ENCODE measurements at regions not wholly inside any gene's neighbourhood (a gene's known extent, or its start where the extent isn't known, plus 50 kb on each side); places are given as distances from the start of the nearest gene placed in this dataset.

DNA sequence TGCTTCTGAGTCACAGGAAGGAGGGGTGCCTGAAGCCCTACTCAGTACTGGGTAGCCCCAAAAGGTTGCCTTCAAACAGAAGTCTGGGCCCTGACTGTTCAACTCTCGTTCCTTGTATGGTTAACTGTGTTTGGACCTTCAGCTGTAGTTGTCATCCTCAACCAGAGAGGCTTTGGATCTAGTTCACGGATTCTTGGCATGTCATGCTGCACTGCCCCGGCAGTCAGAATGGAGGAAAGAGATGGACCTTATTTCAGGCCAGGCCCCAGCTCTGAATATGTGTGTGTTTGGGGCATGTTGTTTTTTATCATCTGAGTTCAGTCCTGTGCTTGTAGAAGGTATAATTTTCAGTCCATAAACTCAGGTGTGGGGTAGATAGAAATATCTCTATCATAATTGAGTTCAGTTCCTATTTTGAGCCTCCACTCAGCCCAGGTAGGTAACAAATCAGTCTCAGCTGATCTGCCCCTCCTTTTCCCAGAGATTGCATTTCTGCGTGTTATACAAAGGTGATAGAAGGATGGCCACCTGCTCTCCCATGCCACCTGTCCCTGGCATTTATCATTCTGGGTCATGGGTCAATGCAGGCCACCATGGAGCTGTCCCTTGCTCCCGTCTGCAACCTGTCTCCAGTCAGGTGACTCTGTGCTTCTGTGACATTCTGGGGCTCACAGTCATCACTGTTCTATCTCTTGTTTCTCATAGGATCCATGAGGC is 127.5 kb upstream of the CPEB4 start:
- no peak for TF ChIP-seq TEAD4 (IDR thresholded peaks at IDR 0.05)
- TF ChIP-seq YY1 (IDR thresholded peaks at IDR 0.05; ENCODE audit: low read depth), result no peak
- no peak for TF ChIP-seq TAF1 (IDR thresholded peaks at IDR 0.05; ENCODE audit: low read depth)
- TF ChIP-seq NFIC (IDR thresholded peaks at IDR 0.05), result no peak
- TF ChIP-seq ZBTB7A (IDR thresholded peaks at IDR 0.05; ENCODE audit: low read depth), result no peak
- TF ChIP-seq EP300 (IDR thresholded peaks at IDR 0.05; ENCODE audit: borderline replicate concordance), result no peak
- TF ChIP-seq CEBPB (IDR thresholded peaks at IDR 0.05), result no peak
- TF ChIP-seq EGR1 (IDR thresholded peaks at IDR 0.05), result no peak
- no peak for TF ChIP-seq CREB1 (IDR thresholded peaks at IDR 0.05; ENCODE audit: low read depth)
- TF ChIP-seq, protein P1, sequence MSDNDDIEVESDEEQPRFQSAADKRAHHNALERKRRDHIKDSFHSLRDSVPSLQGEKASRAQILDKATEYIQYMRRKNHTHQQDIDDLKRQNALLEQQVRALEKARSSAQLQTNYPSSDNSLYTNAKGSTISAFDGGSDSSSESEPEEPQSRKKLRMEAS (IDR thresholded peaks at IDR 0.05), result no peak
- TF ChIP-seq RAD21 (IDR thresholded peaks at IDR 0.05; ENCODE audit: low read depth), result no peak
- TF ChIP-seq TCF12 (IDR thresholded peaks at IDR 0.05; ENCODE audit: low read depth), result no peak
- TF ChIP-seq, protein P2, sequence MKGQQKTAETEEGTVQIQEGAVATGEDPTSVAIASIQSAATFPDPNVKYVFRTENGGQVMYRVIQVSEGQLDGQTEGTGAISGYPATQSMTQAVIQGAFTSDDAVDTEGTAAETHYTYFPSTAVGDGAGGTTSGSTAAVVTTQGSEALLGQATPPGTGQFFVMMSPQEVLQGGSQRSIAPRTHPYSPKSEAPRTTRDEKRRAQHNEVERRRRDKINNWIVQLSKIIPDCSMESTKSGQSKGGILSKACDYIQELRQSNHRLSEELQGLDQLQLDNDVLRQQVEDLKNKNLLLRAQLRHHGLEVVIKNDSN (IDR thresholded peaks at IDR 0.05), result no peak
- TF ChIP-seq, protein P3, sequence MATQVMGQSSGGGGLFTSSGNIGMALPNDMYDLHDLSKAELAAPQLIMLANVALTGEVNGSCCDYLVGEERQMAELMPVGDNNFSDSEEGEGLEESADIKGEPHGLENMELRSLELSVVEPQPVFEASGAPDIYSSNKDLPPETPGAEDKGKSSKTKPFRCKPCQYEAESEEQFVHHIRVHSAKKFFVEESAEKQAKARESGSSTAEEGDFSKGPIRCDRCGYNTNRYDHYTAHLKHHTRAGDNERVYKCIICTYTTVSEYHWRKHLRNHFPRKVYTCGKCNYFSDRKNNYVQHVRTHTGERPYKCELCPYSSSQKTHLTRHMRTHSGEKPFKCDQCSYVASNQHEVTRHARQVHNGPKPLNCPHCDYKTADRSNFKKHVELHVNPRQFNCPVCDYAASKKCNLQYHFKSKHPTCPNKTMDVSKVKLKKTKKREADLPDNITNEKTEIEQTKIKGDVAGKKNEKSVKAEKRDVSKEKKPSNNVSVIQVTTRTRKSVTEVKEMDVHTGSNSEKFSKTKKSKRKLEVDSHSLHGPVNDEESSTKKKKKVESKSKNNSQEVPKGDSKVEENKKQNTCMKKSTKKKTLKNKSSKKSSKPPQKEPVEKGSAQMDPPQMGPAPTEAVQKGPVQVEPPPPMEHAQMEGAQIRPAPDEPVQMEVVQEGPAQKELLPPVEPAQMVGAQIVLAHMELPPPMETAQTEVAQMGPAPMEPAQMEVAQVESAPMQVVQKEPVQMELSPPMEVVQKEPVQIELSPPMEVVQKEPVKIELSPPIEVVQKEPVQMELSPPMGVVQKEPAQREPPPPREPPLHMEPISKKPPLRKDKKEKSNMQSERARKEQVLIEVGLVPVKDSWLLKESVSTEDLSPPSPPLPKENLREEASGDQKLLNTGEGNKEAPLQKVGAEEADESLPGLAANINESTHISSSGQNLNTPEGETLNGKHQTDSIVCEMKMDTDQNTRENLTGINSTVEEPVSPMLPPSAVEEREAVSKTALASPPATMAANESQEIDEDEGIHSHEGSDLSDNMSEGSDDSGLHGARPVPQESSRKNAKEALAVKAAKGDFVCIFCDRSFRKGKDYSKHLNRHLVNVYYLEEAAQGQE (IDR thresholded peaks at IDR 0.05; ENCODE audit: low read depth), result no peak
- TF ChIP-seq FOXM1 (IDR thresholded peaks at IDR 0.05; ENCODE audit: borderline replicate concordance, low read depth), result no peak

DNA sequence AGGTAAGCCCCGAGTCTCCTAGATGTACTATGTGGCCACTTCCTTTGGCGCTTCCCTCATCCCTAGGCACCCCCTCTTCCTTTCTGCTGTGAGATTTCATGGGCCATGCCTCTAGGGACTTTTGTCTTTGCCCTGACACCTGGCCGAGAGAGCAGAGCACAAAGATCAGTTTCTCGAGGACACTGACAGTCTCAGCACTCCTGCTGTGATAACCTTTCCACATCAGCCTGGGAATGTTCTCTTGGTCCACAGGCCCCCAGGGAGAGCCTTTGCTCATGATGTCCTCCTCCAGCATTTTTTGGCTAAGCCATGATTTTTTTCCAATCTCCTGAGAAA is 127.0 kb upstream of the CPEB4 start:
- TF ChIP-seq YY1 (IDR thresholded peaks at IDR 0.05; ENCODE audit: low read depth), result no peak
- no peak for TF ChIP-seq RAD21 (IDR thresholded peaks at IDR 0.05; ENCODE audit: low read depth)
- TF ChIP-seq CREB1 (IDR thresholded peaks at IDR 0.05; ENCODE audit: low read depth), result no peak
- TF ChIP-seq TCF12 (IDR thresholded peaks at IDR 0.05; ENCODE audit: low read depth), result no peak
- no peak for TF ChIP-seq TAF1 (IDR thresholded peaks at IDR 0.05; ENCODE audit: low read depth)
- no peak for TF ChIP-seq FOXM1 (IDR thresholded peaks at IDR 0.05; ENCODE audit: borderline replicate concordance, low read depth)
- no peak for TF ChIP-seq EGR1 (IDR thresholded peaks at IDR 0.05)
- no peak for TF ChIP-seq CEBPB (IDR thresholded peaks at IDR 0.05)
- TF ChIP-seq TEAD4 (IDR thresholded peaks at IDR 0.05), result no peak

DNA sequence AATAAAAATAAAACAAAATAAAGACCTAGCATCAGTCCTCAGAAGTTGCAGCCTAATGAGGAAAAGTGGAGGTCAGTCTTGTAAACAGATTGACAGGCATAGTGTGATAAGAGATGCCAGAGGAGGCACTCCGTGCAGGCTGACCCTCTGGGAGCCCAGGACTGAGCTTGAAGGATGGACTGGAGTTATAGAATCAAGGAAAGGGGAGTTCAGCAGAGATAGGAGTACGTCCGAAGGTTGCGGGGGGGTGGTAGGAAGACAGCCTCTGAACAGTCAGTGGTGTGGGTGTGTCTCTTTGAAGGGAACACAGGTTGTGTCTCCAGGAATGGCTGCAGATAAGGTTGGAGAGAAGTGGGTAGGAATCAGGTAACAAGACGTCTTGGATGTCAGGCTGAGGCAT is 126.1 kb upstream of the CPEB4 start:
- TF ChIP-seq NFIC (IDR thresholded peaks at IDR 0.05), result no peak
- TF ChIP-seq TCF12 (IDR thresholded peaks at IDR 0.05; ENCODE audit: low read depth), result no peak
- TF ChIP-seq RAD21 (IDR thresholded peaks at IDR 0.05; ENCODE audit: low read depth), result no peak
- TF ChIP-seq, protein P3 (IDR thresholded peaks at IDR 0.05; ENCODE audit: low read depth), result no peak
- no peak for TF ChIP-seq CEBPB (IDR thresholded peaks at IDR 0.05)
- TF ChIP-seq YY1 (IDR thresholded peaks at IDR 0.05; ENCODE audit: low read depth), result no peak
- TF ChIP-seq TEAD4 (IDR thresholded peaks at IDR 0.05), result no peak
- TF ChIP-seq ZBTB7A (IDR thresholded peaks at IDR 0.05; ENCODE audit: low read depth), result no peak
- no peak for TF ChIP-seq CREB1 (IDR thresholded peaks at IDR 0.05; ENCODE audit: low read depth)
- TF ChIP-seq, protein P1 (IDR thresholded peaks at IDR 0.05), result no peak
- no peak for TF ChIP-seq EP300 (IDR thresholded peaks at IDR 0.05; ENCODE audit: borderline replicate concordance)
- TF ChIP-seq FOXM1 (IDR thresholded peaks at IDR 0.05; ENCODE audit: borderline replicate concordance, low read depth), result no peak

DNA sequence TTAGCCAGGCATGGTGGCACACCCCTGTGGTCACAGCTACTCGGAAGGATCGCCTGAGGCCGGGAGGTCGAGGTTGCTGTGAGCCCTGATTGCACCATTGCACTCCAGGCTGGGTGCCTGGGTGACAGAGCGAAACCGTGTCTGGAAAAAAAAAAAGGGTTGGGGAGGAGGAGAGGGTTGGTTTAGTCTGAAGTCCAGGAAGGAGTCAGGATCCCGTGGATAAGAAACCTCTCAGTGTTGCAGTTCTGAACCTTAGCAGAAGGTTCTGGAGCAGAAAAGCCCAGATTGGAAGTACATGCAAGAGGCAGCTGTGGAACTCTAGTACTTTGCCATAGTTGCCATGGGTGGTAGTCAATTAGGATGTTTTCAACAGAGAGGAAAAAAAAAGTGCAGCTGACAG is 125.2 kb upstream of the CPEB4 start:
- TF ChIP-seq RAD21 (IDR thresholded peaks at IDR 0.05; ENCODE audit: low read depth) (no peak), TAF1 (IDR thresholded peaks at IDR 0.05; ENCODE audit: low read depth) (no peak), TEAD4 (IDR thresholded peaks at IDR 0.05) (no peak), NFIC (IDR thresholded peaks at IDR 0.05) (0 out of 2 replicates have a peak, but pooled peaks have one; percentile 16), CEBPB (IDR thresholded peaks at IDR 0.05) (peak; percentile 70), EGR1 (IDR thresholded peaks at IDR 0.05) (no peak), YY1 (IDR thresholded peaks at IDR 0.05; ENCODE audit: low read depth) (no peak), ZBTB7A (IDR thresholded peaks at IDR 0.05; ENCODE audit: low read depth) (no peak)
- TF ChIP-seq, protein P1 (IDR thresholded peaks at IDR 0.05), result 0 out of 2 replicates have a peak, but pooled peaks have one; percentile 26

DNA sequence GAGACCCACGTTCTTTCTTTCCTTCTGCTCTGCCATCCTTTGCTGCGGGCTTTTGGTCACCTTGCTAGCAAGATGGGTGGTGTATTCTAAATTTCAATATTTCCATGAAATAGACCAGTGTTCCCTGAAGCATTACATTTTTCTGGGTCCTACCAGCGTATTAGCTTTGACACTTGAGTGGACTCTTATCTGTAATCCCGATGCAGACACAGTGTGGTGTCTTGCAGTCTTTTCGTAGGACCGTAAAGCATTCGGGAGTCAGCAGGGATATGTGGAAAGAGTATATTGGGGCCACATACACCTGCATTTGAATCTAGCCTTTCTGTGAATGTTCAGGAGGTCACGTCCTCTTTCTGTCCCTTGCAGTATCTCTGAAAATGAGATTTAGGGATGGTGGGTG is 124.7 kb upstream of the CPEB4 start:
- no peak for TF ChIP-seq TCF12 (IDR thresholded peaks at IDR 0.05; ENCODE audit: low read depth)
- TF ChIP-seq YY1 (IDR thresholded peaks at IDR 0.05; ENCODE audit: low read depth), result no peak
- TF ChIP-seq, protein P2 (IDR thresholded peaks at IDR 0.05), result no peak
- TF ChIP-seq ZBTB7A (IDR thresholded peaks at IDR 0.05; ENCODE audit: low read depth), result no peak
- no peak for TF ChIP-seq TEAD4 (IDR thresholded peaks at IDR 0.05)
- TF ChIP-seq NFIC (IDR thresholded peaks at IDR 0.05), result no peak
- TF ChIP-seq, protein P1 (IDR thresholded peaks at IDR 0.05), result no peak
- no peak for TF ChIP-seq CEBPB (IDR thresholded peaks at IDR 0.05)
- TF ChIP-seq TAF1 (IDR thresholded peaks at IDR 0.05; ENCODE audit: low read depth), result no peak
- no peak for TF ChIP-seq EGR1 (IDR thresholded peaks at IDR 0.05)
